ENCODE measurements at regions not wholly inside any gene's neighbourhood (a gene's known extent, or its start where the extent isn't known, plus 50 kb on each side); places are given as distances from the start of the nearest gene placed in this dataset.

DNA sequence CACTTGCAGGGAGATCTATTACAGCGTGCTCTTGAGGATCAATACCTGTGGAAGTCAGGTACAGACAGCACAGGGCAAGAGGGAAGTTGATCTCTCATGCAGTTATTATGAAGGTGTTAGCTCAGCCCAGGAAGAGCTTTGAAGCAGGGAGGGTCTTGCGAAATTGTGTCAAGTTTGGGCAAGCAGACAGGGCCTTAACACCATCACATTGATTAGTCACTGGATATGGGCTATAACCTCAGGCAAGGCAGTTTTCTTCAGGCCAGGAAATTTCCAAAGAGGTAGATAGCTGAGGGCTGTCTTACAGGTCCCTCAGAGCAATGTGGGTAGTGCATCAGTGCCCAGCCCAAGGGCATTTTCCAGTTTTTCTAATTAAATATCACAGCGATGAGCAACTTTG lies 643.8 kb downstream of the DHX35 start:
- Histone ChIP-seq H3K27ac (ENCODE audit: low read depth, low read length) (no peak overlapping the region), H3K36me3 (ENCODE audit: control insufficient read depth, low read length) (no peaks in the 10 kb centered on the region), H4K20me1 (ENCODE audit: control insufficient read depth, insufficient read depth, low read depth, low read length) (no peaks in the 10 kb centered on the region), H3K4me3 (ENCODE audit: low read length) (no peak overlapping the region), H3K9me2 (replicated peaks; ENCODE audit: control insufficient read depth, low read length) (no peaks in the 10 kb centered on the region), H3K79me2 (ENCODE audit: control insufficient read depth, low read length) (no peaks in the 10 kb centered on the region), H3K9me3 (ENCODE audit: control insufficient read depth, insufficient read depth, low read length) (no peaks in the 10 kb centered on the region), H3K4me1 (ENCODE audit: control insufficient read depth, low read length) (no peaks in the 10 kb centered on the region), H3K4me2 (ENCODE audit: low read length) (no peak overlapping the region), H3K27me3 (ENCODE audit: control insufficient read depth, low read length) (no peaks in the 10 kb centered on the region), H3F3A (ENCODE audit: control insufficient read depth, insufficient read depth) (no peaks in the 10 kb centered on the region)
- TF ChIP-seq, protein P1, sequence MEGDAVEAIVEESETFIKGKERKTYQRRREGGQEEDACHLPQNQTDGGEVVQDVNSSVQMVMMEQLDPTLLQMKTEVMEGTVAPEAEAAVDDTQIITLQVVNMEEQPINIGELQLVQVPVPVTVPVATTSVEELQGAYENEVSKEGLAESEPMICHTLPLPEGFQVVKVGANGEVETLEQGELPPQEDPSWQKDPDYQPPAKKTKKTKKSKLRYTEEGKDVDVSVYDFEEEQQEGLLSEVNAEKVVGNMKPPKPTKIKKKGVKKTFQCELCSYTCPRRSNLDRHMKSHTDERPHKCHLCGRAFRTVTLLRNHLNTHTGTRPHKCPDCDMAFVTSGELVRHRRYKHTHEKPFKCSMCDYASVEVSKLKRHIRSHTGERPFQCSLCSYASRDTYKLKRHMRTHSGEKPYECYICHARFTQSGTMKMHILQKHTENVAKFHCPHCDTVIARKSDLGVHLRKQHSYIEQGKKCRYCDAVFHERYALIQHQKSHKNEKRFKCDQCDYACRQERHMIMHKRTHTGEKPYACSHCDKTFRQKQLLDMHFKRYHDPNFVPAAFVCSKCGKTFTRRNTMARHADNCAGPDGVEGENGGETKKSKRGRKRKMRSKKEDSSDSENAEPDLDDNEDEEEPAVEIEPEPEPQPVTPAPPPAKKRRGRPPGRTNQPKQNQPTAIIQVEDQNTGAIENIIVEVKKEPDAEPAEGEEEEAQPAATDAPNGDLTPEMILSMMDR (IDR thresholded peaks at IDR 0.05; ENCODE audit: low read depth, low read length, poor library complexity, severe bottlenecking) = no peak
- TF ChIP-seq EZH2phosphoT487 (IDR thresholded peaks at IDR 0.05; ENCODE audit: borderline replicate concordance, low read length) = no peak

DNA sequence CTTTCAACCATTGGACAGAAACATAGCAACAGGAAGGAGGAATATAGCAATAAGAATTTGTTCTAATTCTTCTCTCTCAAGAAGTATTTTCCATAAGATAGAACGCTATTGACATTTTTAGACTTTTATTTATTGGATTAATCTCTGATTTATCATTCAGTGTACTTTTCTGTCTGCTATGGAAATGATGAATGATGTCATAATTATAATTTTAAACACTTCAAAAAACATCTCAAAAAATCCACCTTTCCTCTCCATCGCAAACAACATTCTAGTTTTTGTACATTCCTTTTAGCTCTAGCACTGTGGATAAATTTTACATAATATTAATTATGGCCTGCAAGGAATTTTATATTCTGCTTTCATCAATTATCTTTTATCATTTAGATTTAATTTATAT lies 643.2 kb downstream of the DHX35 start:
- no peaks in the 10 kb centered on the region for H3K36me3 ChIP-seq (ENCODE audit: control insufficient read depth, low read length)
- no peaks in the 10 kb centered on the region for H3K9me3 ChIP-seq (ENCODE audit: control insufficient read depth, insufficient read depth, low read length)
- H3K79me2 ChIP-seq (ENCODE audit: control insufficient read depth, low read length) = no peaks in the 10 kb centered on the region
- H3K4me3 ChIP-seq (ENCODE audit: low read length) = no peak overlapping the region
- no peak overlapping the region for H3K4me2 ChIP-seq (ENCODE audit: low read length)
- no peaks in the 10 kb centered on the region for H3F3A ChIP-seq (ENCODE audit: control insufficient read depth, insufficient read depth)
- TF ChIP-seq EZH2phosphoT487 (IDR thresholded peaks at IDR 0.05; ENCODE audit: borderline replicate concordance, low read length) = no peak
- TF ChIP-seq, protein P1 (IDR thresholded peaks at IDR 0.05; ENCODE audit: low read depth, low read length, poor library complexity, severe bottlenecking) = no peak
- H3K27me3 ChIP-seq (ENCODE audit: control insufficient read depth, low read length) = no peaks in the 10 kb centered on the region
- H3K4me1 ChIP-seq (ENCODE audit: control insufficient read depth, low read length) = no peaks in the 10 kb centered on the region
- no peaks in the 10 kb centered on the region for H3K9me2 ChIP-seq (replicated peaks; ENCODE audit: control insufficient read depth, low read length)
- no peak overlapping the region for H3K27ac ChIP-seq (ENCODE audit: low read depth, low read length)
- no peaks in the 10 kb centered on the region for H4K20me1 ChIP-seq (ENCODE audit: control insufficient read depth, insufficient read depth, low read depth, low read length)

DNA sequence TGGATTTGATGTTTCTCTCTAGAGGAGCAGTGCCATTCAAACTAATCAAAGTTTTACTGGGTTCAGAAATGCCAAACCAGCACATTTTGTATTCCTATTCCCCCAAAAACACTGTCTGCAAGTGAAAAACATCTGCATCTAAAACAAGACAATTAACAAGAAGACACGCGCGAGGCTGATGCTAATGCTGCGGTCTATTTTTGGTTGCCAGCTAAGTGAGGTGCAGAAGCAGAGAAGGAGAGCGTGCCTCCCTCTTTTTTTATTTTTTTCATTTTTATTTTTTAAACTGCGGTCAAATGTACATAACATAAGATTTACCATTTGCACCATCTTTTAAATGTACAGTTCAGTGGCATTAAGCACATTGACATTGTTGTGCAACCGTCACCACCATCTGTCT lies 641.1 kb downstream of the DHX35 start:
- Histone ChIP-seq H4K20me1 (ENCODE audit: control insufficient read depth, insufficient read depth, low read depth, low read length) (no peaks in the 10 kb centered on the region), H3K4me2 (ENCODE audit: low read length) (no peak overlapping the region)

More for the DNA sequence above, 641.1 kb downstream of the DHX35 start:
- no peaks in the 10 kb centered on the region; the same call in 1 of the 2 replicates for H3K27me3 ChIP-seq (ENCODE audit: control insufficient read depth, low read length)
- no peaks in the 10 kb centered on the region for H3F3A ChIP-seq (ENCODE audit: control insufficient read depth, insufficient read depth)
- H3K9me2 ChIP-seq (replicated peaks; ENCODE audit: control insufficient read depth, low read length) = no peaks in the 10 kb centered on the region
- H3K4me1 ChIP-seq (ENCODE audit: control insufficient read depth, low read length) = no peaks in the 10 kb centered on the region
- H3K36me3 ChIP-seq (ENCODE audit: control insufficient read depth, low read length) = no peaks in the 10 kb centered on the region
- no peaks in the 10 kb centered on the region for H3K79me2 ChIP-seq (ENCODE audit: control insufficient read depth, low read length)
- H3K9me3 ChIP-seq (ENCODE audit: control insufficient read depth, insufficient read depth, low read length) = no peaks in the 10 kb centered on the region
- TF ChIP-seq, protein P1 (IDR thresholded peaks at IDR 0.05; ENCODE audit: low read depth, low read length, poor library complexity, severe bottlenecking) = no peak
- TF ChIP-seq EZH2phosphoT487 (IDR thresholded peaks at IDR 0.05; ENCODE audit: borderline replicate concordance, low read length) = no peak
- no peak overlapping the region for H3K4me3 ChIP-seq (ENCODE audit: low read length)
- H3K27ac ChIP-seq (ENCODE audit: low read depth, low read length) = no peak overlapping the region

Data from DOHH2 (cell line).